ENCODE measurements at regions not wholly inside any gene's neighbourhood (a gene's known extent, or its start where the extent isn't known, plus 50 kb on each side); places are given as distances from the start of the nearest gene placed in this dataset.

DNA sequence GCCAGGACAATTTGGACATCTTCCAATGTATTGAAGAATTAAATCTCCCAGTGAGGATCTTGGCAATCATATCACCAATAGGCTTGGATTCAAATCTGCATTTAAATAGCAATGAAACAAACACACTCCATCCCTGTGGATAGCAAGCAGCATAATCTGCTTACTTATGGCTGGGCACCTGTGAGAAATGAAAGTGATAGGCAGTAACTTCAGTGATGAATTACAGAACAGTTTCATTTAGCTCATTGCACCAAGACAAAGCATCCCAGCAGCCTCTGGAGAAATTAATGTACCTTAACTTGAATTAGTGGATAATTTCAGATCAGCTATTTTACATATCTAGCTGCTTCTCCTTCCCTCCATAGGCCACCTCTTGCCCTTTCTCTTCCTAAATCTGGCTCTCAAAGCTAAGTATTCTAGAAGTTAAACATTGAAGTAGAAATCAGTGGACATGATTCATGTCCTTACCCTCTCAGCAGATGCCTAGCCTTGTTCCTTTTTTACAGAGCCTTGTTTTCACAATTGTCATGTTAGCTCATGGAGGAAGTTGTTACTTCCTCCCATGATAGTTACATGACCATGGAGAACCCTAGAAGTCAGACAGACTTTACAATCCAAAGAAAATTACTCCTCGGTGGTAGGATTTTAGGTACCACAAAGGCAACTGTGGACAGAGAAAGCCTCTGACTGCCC is 88.5 kb upstream of the TACR1 start:
- TF ChIP-seq, protein P1, sequence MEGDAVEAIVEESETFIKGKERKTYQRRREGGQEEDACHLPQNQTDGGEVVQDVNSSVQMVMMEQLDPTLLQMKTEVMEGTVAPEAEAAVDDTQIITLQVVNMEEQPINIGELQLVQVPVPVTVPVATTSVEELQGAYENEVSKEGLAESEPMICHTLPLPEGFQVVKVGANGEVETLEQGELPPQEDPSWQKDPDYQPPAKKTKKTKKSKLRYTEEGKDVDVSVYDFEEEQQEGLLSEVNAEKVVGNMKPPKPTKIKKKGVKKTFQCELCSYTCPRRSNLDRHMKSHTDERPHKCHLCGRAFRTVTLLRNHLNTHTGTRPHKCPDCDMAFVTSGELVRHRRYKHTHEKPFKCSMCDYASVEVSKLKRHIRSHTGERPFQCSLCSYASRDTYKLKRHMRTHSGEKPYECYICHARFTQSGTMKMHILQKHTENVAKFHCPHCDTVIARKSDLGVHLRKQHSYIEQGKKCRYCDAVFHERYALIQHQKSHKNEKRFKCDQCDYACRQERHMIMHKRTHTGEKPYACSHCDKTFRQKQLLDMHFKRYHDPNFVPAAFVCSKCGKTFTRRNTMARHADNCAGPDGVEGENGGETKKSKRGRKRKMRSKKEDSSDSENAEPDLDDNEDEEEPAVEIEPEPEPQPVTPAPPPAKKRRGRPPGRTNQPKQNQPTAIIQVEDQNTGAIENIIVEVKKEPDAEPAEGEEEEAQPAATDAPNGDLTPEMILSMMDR (IDR thresholded peaks at IDR 0.05) = no peak
- no peak for TF ChIP-seq POLR2A (IDR thresholded peaks at IDR 0.05)

Measured in testis (tissue), 2 donors.